ENCODE measurements at regions not wholly inside any gene's neighbourhood (a gene's known extent, or its start where the extent isn't known, plus 50 kb on each side); places are given as distances from the start of the nearest gene placed in this dataset.

- TF ChIP-seq CTCF (IDR thresholded peaks at IDR 0.05) (no peak), POLR2AphosphoS5 (IDR thresholded peaks at IDR 0.05) (no peak)
These were observed 282.5 kb downstream of the RPLP1 start for GRCh38 chr15:69735121-69735520.

Data from gastroesophageal sphincter (tissue), 3 donors.